GM21360 (cell line): ENCODE measurements at regions not wholly inside any gene's neighbourhood (a gene's known extent, or its start where the extent isn't known, plus 50 kb on each side); places are given as distances from the start of the nearest gene placed in this dataset.
"Not testable (repeated sequence)": the region's sequence is repeated elsewhere in the genome, so short reads cannot be mapped to it uniquely, and the experiment has no call there.

ENCODE experiments used
- ATAC-seq: cut with Tn5 transposase; IDR thresholded peaks from one replicate; pipeline ENCODE4 v1.9.1; 2021; ENCODE audit warnings: mild to moderate bottlenecking, moderate library complexity; ENCODE audit not compliant: unreplicated experiment

DNA sequence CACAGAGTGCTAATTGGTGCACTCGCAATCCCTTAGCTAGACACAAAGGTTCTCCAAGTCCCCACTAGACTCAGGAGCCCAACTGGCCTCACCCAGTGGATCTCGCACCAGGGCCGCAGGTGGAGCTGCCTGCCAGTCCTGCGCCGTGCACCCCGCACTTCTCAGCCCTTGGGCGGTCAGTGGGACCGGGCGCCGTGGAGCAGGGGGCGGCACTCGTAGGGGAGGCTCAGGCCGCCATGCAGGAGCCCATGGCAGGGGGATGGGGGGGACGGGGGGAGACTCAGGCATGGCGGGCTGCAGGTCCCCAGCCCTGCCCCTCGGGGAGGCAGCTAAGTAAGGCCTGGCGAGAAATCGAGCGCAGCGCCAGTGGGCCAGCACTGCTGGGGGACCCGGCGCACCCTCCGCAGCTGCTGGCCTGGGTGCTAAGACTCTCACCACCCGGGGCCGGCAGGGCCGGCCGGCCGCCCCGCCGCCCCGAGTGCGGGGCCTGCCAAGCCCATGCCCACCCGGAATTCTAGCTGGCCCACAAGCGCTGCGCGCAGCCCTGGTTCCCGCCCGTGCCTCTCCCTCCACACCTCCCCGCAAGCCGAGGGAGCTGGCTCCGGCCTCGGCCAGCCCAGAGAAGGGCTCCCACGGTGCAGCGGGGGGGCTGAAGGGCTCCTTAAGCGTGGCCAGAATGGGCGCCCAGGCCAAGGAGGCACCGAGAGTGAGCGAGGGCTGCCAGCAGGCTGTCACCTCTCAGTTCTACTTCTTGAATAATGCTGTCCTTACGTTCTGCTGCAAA lies 258.2 kb downstream of the GALC start:
- not testable (repeated sequence) for ATAC-seq

- not testable (repeated sequence) for ATAC-seq
Measured at GRCh38 chr14:87733115-87733514, 259.9 kb downstream of the GALC start.

DNA sequence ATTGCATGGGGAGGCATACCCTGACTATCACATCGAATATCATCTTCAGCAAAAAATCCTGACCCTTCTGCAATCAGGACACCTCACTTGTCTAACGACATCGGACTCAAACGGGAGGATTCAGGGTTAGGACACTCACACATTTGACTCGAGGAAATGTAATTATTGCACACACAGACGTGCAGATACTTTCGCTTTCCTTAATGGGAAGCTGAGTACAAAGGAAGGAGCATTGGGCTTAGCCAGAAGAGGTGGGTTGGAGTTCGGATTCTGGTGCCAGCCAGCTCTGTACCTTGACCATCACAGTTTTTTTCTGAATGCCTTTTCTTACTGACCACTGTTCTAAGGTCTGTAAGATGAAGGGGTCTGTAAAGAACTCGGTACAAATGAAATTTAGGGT lies 260.4 kb downstream of the GALC start:
- ATAC-seq: no peak

GRCh38 chr14:87725318-87725717 lies 267.7 kb downstream of the GALC start:
- ATAC-seq: no peak

DNA sequence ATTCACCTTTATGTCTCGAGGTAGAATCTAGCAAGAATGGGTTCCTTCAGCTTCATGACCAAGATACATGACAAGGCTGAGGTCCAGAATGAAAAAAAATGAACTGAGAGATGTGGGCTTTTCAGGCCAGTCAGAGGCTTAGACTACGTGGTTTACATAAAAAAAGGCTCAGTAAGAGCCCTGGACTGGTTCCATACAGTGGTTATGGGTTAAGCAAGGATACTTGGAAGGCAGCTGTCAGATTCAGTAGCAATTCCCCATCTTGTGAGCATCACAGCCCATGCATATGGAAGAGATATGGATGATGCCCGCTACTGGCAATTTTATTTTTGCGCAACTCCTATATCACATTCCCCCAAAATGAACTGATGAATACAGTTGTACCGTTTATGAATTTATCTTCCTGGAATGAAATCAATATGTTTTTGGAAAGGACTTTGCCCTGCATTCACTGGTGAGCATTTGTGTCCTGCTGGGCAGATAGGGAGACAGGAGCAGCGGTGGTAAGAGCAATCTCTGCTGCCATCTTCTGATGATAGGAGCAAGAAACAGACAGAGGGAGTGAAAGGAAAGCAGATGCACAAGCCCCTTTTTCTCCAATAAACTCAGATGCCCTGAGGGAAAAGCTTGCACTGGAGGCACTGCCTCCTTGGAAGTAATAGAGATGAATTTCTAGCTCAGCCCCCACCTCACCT lies 280.4 kb downstream of the GALC start:
- no peak for ATAC-seq

GRCh38 chr14:87705439-87705896 lies 287.5 kb downstream of the GALC start:
- no peak for ATAC-seq

GRCh38 chr14:87698481-87698880 lies 294.5 kb downstream of the GALC start:
- no peak for ATAC-seq

- ATAC-seq: no peak
Measured at GRCh38 chr14:87696485-87696884, 296.5 kb downstream of the GALC start.

DNA sequence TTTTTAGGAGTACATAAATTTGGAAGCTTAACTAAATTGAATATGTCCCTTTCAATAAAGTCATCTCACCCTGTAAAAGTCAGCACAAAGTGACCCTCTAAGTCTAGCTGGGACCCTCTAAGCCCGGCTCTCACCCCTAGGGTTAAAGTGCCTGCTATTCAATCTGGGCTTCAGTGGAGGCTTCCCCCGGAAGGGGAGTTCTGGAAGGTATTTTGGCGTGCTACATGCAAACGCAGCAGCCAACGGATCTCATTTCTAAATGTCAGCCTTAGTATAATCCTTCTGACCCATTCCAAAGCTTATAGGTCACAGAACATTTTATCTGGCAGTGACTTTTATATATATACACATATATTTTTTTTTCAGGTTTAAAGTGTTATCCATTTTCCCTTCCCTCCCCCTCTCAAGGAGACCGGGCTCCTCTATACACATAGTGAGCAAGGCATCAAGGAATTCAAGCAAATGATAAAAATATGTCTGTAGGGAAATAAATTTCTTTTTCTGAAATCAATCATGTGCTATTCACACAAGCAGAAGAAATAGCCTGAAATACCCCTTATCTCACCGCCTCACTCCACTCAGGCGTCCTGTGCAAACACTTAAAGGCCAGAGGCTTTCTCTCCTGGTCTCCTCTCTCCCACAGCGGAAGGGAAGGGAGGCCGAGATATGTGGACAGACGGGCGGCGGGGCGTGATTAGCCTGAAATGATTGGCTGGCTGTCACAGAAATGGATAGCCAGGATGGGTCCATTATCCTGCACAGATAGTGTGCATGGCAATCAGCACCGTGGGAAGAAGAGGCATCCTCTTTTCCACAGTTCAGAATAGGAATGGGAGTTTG lies 301.7 kb downstream of the GALC start:
- ATAC-seq: no peak

GRCh38 chr14:87690076-87690613 lies 302.8 kb downstream of the GALC start:
- ATAC-seq: no peak

- no peak for ATAC-seq
Measured at GRCh38 chr14:87688524-87688923, 304.5 kb downstream of the GALC start.

GRCh38 chr14:87687420-87687819 lies 305.6 kb downstream of the GALC start:
- no peak for ATAC-seq

DNA sequence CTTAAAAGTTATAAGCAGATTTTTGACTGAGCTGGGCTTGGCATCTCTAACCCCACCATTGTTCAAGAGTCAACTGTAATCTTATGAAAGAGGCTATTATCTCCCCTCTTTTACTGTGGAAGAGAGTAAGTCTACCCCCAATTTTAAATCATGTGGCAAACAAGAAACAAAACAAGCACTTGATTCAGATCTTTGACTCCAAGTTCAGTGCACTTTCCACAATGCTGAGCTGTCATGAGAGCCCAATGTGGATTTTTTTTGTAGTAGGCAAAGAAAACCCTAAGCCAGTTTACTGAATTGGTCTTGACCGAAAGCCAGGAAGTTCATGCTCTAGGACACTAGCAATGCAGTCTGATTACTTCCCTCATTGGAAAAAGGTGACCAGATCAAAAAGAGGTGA lies 306.2 kb downstream of the GALC start:
- ATAC-seq: no peak

GRCh38 chr14:87679866-87680265 lies 313.1 kb downstream of the GALC start:
- no peak for ATAC-seq

- no peak for ATAC-seq
Measured at GRCh38 chr14:87678624-87679023, 314.4 kb downstream of the GALC start.

DNA sequence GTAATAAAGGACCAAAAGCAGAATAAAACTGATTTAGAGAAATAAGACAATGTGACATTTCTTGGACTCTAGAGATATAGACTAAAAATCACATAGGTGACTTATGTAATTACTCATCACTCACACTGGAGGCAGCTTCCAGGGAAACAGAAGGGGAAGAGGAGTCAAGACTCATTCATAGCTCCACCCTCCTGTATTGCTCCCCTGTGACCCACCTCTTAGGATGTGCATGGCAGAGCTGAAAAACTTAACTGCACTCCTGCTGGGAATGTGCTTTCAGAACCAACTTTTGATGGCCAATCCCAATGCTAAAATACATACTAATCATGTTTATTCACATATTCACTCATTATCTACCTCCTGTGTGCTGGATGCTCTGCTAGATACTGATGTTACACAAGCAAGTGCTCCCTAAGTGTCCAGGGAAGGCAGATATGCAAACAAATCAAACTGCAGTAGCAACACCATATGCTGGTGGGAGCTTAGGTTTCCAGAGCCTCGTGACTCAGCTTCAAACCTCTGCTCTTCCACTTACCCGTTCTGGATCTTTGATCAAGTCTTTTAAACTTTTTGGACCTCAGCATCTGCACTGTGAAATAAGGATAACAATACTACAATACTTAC lies 316.1 kb downstream of the GALC start:
- no peak for ATAC-seq

DNA sequence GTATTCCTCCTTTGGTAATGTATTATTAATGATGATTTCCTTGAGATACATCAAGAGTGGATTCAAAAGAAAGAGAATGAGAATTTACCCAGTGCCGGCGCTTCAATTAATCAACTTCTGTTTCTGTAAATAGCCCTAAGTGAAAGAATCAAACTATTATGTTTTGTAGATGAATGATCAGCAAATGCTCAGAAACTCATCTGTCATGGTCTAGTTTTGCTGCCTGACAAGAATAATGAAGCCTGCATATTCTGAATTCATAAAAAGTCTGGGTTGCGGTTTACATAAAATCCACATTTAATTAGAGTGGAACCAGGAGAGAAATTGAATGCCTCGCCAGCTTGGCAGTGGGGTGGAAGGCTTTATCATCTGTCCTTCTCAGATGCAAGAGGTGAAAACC lies 325.3 kb downstream of the GALC start:
- no peak for ATAC-seq

DNA sequence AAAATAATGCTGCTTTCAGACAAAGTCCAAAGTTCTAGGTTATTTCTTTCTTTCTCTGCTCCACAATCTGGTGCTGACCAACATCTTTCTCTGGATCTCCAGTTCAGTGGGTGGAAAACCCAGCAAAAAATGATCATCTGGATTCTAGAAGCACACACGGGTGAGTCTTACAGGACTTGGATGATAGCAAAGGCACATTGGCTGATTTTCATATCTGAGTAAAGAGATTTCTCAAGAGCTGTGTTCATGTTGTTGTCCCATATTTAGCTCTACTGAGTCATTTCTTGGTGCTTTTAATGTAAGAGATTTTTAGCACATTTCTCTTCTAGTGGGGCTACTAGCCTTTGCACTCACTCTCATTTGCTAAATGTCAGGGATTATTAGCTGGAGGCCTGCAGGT lies 336.7 kb downstream of the GALC start:
- no peak for ATAC-seq

DNA sequence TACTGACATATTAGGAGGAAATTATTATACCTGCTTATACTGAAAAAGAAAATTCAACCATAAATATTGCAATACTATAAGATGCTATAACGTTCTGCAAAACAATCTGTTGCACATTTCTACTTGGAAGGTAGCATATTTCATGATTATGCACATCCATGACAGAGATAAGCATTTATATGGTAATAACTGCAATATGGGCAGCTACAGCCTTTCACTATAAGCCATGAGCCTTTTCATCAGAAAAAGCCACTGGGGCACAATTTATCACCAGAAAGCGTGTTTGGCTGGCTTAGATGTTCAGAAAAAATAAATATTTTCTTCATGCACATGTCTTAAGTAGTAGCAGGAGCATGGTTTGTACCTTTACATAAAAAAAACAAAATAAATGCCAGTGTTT lies 340.7 kb downstream of the GALC start:
- ATAC-seq: no peak

DNA sequence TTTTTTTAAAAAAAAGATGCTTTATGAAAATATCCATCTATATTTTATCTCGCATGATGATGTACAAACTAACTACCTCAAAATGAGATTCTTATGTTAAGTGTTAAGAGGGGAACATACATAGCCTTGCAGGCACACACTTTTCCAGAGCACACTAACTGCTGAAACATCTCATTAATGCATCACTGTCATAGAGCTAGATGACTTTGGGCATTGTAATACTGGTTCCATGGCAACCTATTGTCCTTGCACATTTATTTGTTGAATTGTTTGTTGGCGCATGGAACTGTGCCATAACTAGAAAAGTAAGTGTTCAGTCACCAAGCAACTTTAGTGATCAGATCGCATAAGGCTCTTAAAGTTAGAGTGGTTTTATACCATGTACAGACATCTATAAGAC lies 348.3 kb downstream of the GALC start:
- ATAC-seq: no peak

GRCh38 chr14:87643005-87643404 lies 350.0 kb downstream of the GALC start:
- no peak for ATAC-seq
